Stimulated activated CD4-positive, alpha-beta T cell treated with anti-CD3 and anti-CD28 coated beads, Interleukin-15, amount 100 ng/mL, for 24 hours (primary cell): ENCODE measurements at regions not wholly inside any gene's neighbourhood (a gene's known extent, or its start where the extent isn't known, plus 50 kb on each side); places are given as distances from the start of the nearest gene placed in this dataset.

Experiments used
- DNase-seq: peaks from one replicate; pipeline ENCODE4 v3.0.0-alpha.2; 2020

- DNase-seq = no peak
Observed at GRCh38 chr21:31449921-31450535, 106.0 kb upstream of the TIAM1 start.

DNA sequence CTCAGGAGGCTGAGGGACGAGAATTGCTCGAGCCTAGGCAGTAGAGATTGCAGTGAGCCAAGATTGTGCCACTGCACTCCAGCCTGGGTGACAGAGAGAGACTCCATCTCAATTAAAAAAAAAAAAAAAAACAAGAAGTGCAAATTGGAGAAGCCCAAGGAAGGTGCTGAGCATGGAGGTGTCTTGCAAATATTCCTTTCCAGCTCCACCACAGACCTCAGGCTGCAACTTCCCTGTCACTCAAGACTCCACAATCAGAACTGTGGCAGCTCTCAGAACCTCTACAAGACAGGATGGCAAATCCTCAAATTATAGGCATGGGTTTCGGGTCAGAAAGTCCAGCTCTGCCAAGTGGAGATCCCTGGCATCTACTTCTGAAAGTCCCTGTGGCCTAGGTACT is 104.4 kb upstream of the TIAM1 start:
- no peak for DNase-seq

GRCh38 chr21:31447505-31447904 is 103.4 kb upstream of the TIAM1 start:
- DNase-seq = no peak

- peak; percentile 37 for DNase-seq
Observed at GRCh38 chr21:31446226-31446855, 102.3 kb upstream of the TIAM1 start.

DNA sequence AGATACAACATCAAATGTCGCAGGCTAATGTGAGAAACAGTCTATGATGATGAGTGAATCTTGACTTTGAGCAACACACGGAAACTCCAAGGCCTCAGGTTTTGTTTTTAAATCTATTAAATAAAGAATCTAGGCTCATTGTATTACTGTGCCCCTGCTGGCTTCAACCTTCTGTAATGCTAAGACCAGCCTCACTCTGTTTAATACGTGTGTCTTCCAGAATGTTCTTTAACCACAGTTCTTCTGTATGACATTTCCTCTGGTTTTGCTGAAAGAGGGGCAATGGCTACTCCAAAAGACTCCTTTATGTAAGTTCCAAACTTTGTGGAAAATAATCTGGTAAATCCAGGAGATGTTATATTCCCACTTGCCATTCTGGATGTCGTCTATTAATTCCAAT is 101.1 kb upstream of the TIAM1 start:
- no peak for DNase-seq

DNA sequence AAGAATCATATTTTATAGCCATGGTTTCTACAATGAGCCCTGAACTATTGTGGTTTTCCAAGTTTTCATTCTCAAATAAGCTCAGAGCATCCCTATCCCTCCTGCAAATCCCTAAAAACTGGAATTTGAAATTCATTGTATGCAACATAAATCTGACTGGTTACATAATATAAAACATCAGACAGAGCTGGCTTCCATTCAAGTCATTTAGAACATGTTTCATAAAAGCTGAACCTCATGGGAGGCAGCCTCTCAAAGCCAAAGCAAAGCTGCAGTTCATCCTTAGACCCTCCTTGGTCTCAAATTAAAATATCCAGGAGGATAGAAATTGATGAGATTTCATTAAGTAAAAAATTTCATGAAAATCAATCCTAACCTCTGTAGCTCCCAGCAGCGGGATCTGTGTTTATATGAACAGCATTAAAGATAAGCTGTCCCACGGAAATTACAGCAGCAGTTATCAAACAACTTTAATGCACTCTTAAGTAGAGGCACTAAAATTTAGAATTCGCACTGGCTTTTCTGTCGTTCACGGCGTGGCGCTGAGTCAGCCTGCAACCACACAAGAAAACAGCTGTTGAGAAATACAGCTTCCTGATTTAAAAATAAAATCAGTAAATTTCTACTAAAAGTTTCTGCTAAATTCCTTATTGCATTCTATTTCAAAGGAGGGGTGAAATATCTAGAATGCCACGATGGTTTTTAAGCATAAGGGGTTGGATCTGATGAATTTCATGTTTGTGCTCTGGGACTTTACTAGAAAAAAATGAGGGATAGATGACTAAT is 99.9 kb upstream of the TIAM1 start:
- DNase-seq = no peak

DNA sequence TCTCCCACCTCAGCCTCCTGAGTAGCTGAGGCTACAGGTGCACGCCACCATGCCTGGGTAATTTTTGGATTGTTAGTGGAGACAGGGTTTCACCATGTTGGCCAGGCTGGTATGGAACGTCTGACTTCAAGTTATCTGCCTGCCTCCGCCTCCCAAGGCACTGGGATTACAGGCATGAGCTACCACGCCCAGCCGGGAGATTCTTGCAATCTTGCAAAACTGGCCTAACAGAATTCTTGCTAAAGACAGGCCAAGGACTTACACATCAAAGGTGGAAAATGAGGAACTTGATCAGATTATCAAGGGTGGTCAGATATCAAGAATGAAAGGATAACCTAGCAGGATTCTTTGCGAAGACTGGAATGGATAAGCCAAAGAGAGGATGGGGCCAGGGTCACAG is 98.3 kb upstream of the TIAM1 start:
- DNase-seq = no peak

GRCh38 chr21:31429506-31429905 is 85.4 kb upstream of the TIAM1 start:
- DNase-seq = no peak

GRCh38 chr21:31426235-31426797 is 82.3 kb upstream of the TIAM1 start:
- peak; percentile 23 for DNase-seq

DNA sequence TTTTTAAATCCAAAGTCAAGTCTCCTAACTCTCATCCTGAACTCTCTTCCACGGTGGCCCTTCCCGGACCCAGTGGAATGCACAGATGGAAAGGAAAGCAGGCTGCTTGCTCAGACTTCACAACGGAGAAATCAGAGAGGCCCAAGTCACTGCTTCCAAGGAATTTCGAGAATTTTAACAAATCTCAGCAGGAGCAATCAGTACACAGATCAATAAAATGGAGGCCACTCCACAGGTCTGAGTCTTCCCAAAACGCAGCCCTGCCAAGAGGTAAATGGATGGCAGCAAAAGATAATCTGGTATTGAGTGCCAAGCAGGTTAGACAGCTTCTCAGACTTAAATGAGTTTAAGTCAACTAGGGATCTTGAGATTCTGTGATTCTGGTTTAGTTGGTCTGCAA is 81.1 kb upstream of the TIAM1 start:
- DNase-seq = no peak

- no peak for DNase-seq
Observed at GRCh38 chr21:31424058-31424457, 80.0 kb upstream of the TIAM1 start.

- DNase-seq = no peak
Observed at GRCh38 chr21:31420988-31421387, 76.9 kb upstream of the TIAM1 start.

DNA sequence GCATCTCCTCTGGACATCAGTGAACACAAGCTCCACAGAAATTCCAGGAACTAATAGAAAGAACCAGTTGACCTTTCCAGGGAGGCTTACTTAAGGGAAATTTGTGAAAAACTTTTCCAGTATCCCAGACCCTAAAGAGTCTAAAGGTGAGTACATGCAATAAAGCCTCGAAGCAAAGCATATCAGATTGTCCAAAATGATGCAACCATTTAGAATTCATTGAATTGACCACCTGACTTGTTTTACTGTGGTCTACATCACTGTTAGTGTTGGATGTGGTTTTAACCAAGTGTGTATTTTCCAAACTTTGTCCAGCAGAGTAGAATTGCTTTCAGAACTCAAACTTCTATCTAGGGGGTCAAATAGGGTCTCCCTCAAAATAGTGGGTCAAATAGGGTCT is 76.3 kb upstream of the TIAM1 start:
- no peak for DNase-seq

GRCh38 chr21:31418377-31419001 is 74.4 kb upstream of the TIAM1 start:
- no peak for DNase-seq

DNA sequence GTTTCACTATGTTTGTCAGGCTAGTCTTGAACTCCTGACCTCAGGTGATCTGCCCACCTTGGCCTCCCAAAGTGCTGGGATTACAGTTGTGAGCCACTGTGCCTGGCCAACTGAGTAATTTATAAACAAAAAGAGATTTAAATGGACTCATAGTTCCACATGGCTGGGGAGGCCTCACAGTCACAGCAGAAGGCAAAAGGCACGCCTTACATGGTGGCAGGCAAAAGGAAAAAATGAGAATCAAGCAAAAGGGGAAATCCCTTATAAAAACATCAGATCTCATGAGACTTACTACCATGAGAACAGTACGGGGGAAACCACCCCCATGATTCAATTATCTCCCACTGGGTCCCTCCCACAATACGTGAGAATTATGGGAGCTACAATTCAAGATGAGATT is 73.2 kb upstream of the TIAM1 start:
- DNase-seq = peak; percentile 31

DNA sequence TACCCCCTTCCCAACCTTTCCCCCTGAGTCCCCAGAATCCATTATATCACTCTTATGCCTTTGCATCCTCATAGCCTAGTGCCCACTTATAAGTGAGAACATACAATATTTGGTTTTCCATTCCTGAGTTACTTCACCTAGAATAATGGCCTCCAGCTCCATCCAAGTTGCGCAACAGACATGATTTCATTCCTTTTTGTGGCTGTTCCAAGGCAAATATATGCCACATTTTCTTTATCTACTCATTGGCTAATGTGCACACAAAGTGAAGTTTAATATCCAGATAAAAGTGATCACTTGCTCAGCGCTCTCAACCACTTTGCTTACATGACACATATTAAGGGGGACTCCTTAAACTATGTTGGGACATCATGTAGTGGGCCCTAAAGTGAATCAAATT is 72.4 kb upstream of the TIAM1 start:
- DNase-seq = no peak

DNA sequence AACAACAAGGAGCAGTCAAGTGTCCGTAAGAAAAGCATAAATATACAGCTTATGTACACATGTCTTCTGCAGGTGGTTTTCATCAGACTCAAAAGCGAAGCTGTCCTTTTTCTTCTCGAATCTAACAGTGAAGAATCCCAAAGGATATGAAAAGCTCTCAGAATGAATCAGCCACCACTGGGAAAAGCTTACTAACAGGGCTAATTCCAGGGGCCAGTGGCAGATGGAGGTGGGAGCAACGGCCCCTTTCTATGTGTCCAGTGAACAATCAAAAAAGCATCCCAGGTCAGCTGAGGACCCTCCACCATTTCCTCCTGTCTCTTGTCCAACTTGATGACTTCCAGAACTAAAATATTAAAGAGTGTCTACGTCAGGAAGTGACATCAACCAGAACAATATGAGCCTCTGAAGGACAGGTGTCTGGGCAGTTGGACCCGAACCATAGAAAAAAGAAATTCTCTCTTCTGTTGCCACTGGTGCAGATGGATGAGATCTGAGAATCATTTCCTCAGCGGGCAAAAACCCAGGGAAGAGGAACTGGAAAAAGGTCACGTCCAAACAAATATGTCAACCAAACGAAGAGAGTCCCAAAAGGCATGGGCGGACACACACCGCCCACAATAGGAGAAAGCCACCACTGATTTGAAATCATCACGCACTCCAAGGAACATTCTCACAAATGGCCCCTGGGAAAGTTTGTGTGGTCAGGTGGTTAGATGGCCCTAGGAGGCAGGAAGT is 70.4 kb upstream of the TIAM1 start:
- DNase-seq = no peak

DNA sequence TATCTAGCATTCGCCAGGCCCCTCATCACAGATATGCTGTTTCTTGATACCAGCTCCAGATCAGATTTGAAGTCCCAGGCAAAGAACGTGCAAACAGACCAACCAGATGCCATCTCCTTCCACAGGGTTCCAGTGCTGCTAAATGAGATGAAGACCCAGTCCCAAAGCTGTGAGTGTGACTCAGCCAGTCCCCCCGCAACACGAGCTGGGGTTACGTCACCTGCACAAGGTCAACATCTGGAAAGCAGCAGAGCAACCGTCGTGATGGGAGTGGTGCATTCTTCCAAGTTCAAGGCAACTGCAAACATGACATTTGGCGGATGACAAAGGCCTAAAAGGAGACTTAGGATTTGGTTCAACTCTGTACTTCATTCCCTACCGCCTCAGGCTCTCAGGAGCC is 69.6 kb upstream of the TIAM1 start:
- no peak for DNase-seq

- no peak for DNase-seq
Observed at GRCh38 chr21:31410499-31411131, 66.6 kb upstream of the TIAM1 start.

DNA sequence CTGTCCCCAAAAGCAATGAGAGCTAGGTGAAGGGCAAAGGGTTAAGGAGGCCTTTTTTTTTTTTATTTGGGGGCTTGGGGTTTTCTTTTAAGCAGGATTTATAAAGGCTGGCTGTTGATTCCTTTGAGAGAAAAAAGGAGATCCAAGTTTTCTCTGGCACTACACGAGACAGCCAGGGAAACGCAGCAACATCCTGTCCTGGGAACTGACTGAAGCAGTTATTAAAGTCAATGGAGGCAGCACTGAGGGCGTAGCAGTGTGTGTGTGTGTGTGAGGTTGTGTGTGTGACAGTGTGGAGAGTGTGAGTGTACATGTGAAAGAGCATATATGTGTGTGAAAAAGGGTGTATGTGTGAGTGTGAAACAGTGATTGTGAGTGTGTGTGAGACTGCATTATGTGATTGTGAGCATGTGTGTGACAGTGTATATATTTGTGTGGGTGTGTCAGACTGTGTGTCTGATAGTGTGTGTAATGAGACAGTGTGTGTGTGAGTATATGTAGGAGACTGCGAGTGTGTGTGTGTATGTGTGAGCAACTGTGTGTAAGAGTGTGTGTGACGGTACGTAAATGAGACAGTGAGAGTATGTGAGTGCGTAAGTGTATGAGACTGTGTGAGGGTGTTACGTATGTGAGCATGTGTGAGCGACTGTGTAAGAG is 65.9 kb upstream of the TIAM1 start:
- no peak for DNase-seq

GRCh38 chr21:31408301-31409088 is 64.4 kb upstream of the TIAM1 start:
- no peak for DNase-seq
